Thoracic aorta (tissue), 2 donors: ENCODE measurements at regions not wholly inside any gene's neighbourhood (a gene's known extent, or its start where the extent isn't known, plus 50 kb on each side); places are given as distances from the start of the nearest gene placed in this dataset.

Source experiments
- ATAC-seq: fragments of 150-250 bp; one replicate; pipeline ENCODE4 v1.8.0; 2017; ENCODE audit warnings: low read depth; ENCODE audit not compliant: insufficient number of reproducible peaks, low FRiP score
- DNase-seq: peaks from one replicate; pipeline ENCODE4 v3.0.0-alpha.2; 2020; ENCODE audit warnings: low spot score
- H3K27ac ChIP-seq, 2 donors: fragments of 200-600 bp; sonication (generic); 1 replicate in 1 of 2; 2 replicates in 1 of 2; pipeline ENCODE4 v1.5.1; 2016; ENCODE audit warnings: mild to moderate bottlenecking in 2 of 2, moderate library complexity in 2 of 2
- H3K27me3 ChIP-seq: fragments of 200-600 bp; sonication (generic); replicated peaks from 2 replicates; pipeline ENCODE4 v1.6.0; 2016; ENCODE audit warnings: mild to moderate bottlenecking; ENCODE audit not compliant: insufficient read depth
- H3K36me3 ChIP-seq: fragments of 200-600 bp; sonication (generic); one replicate; pipeline ENCODE4 v1.5.1; 2016
- H3K4me1 ChIP-seq, 2 donors: fragments of 200-600 bp; sonication (generic); 1 replicate in 1 of 2; 2 replicates in 1 of 2; pipeline versions ENCODE4 v1.5.1 to v1.6.0; 2016; ENCODE audit warnings: low read depth in 2 of 2, mild to moderate bottlenecking in 1 of 2; ENCODE audit not compliant: control insufficient read depth in 1 of 2
- H3K4me3 ChIP-seq: fragments of 200-600 bp; sonication (generic); 2 replicates; pipeline ENCODE4 v1.5.1; 2016; ENCODE audit warnings: mild to moderate bottlenecking
- H3K9me3 ChIP-seq: fragments of 200-600 bp; sonication (generic); 2 replicates; pipeline ENCODE4 v1.5.1; 2016
- CTCF ChIP-seq: fragments of 200-600 bp; sonication (generic); IDR thresholded peaks from one replicate; pipeline ENCODE4 v1.5.1; 2019; ENCODE audit warnings: antibody characterized with exemption

- Histone ChIP-seq H3K4me1 (no peaks in the 10 kb centered on the region), H3K9me3 (no peaks in the 10 kb centered on the region), H3K4me3 (no peak overlapping the region), H3K27me3 (no peaks in the 10 kb centered on the region), H3K36me3 (no peaks in the 10 kb centered on the region), H3K27ac (no peak overlapping the region)
- TF ChIP-seq CTCF = no peak
- ATAC-seq (no peak), DNase-seq (no peak)
Measured at GRCh38 chr6:147642458-147642857, 134.0 kb downstream of the SAMD5 start.

GRCh38 chr6:147643341-147644200, 135.1 kb downstream of the SAMD5 start:
- DNase-seq (no peak), ATAC-seq (no peak)
- Histone ChIP-seq H3K4me1 (no peaks in the 10 kb centered on the region), H3K36me3 (no peaks in the 10 kb centered on the region), H3K27ac (no peak overlapping the region), H3K9me3 (no peaks in the 10 kb centered on the region), H3K27me3 (no peaks in the 10 kb centered on the region), H3K4me3 (no peak overlapping the region)
- TF ChIP-seq CTCF = no peak

- DNase-seq (no peak), ATAC-seq (no peak)
- Histone ChIP-seq H3K27me3 (no peaks in the 10 kb centered on the region), H3K4me3 (no peak overlapping the region), H3K27ac (no peak overlapping the region), H3K36me3 (no peaks in the 10 kb centered on the region), H3K9me3 (no peaks in the 10 kb centered on the region), H3K4me1 (peaks cover 0 to 6% of the 10 kb centered on the region in 2 donors)
- TF ChIP-seq CTCF = no peak
Measured at GRCh38 chr6:147648916-147649315, 140.4 kb downstream of the SAMD5 start.

GRCh38 chr6:147651249-147652063, 143.0 kb downstream of the SAMD5 start:
- H3K4me1 ChIP-seq = peaks cover 0 to 6% of the 10 kb centered on the region in 2 donors
- no peak for DNase-seq
- ATAC-seq = no peak
- no peaks in the 10 kb centered on the region for H3K9me3 ChIP-seq
- H3K27me3 ChIP-seq = no peaks in the 10 kb centered on the region
- H3K36me3 ChIP-seq = no peaks in the 10 kb centered on the region
- H3K4me3 ChIP-seq = no peak overlapping the region
- TF ChIP-seq CTCF = peak; percentile 11
- H3K27ac ChIP-seq = no peak overlapping the region

GRCh38 chr6:147653631-147654030, 145.1 kb downstream of the SAMD5 start:
- Histone ChIP-seq H3K4me3 (no peak overlapping the region), H3K27me3 (no peaks in the 10 kb centered on the region), H3K9me3 (no peaks in the 10 kb centered on the region), H3K36me3 (no peaks in the 10 kb centered on the region), H3K27ac (no peak overlapping the region), H3K4me1 (peaks cover 0 to 6% of the 10 kb centered on the region in 2 donors)
- TF ChIP-seq CTCF = no peak
- ATAC-seq (no peak), DNase-seq (no peak)
